Liver (tissue), 3 donors: ENCODE measurements at regions not wholly inside any gene's neighbourhood (a gene's known extent, or its start where the extent isn't known, plus 50 kb on each side); places are given as distances from the start of the nearest gene placed in this dataset.

Source experiments
- RXRA ChIP-seq, 2 donors: IDR thresholded peaks; 2 replicates each; pipeline ENCODE4 v1.6.1; 2017 to 2018; ENCODE audit warnings: antibody characterized with exemption in 2 of 2, mild to moderate bottlenecking in 1 of 2
- YY1 ChIP-seq: IDR thresholded peaks from 2 replicates; pipeline ENCODE4 v1.6.1; 2016; ENCODE audit warnings: antibody characterized with exemption, mild to moderate bottlenecking
- TF ChIP-seq, protein P1 (sequence below): fragments of 150-350 bp; IDR thresholded peaks from 2 replicates; pipeline ENCODE4 v1.5.1; 2017; ENCODE audit warnings: improper control_type of control experiment, low read depth, low read length; ENCODE audit not compliant: missing input control
- TF ChIP-seq, protein P2 (sequence below): IDR thresholded peaks from 2 replicates; pipeline ENCODE4 v1.6.1; 2016; ENCODE audit warnings: antibody characterized with exemption
- donor health status: healthy.
- donor health status: healthy.

DNA sequence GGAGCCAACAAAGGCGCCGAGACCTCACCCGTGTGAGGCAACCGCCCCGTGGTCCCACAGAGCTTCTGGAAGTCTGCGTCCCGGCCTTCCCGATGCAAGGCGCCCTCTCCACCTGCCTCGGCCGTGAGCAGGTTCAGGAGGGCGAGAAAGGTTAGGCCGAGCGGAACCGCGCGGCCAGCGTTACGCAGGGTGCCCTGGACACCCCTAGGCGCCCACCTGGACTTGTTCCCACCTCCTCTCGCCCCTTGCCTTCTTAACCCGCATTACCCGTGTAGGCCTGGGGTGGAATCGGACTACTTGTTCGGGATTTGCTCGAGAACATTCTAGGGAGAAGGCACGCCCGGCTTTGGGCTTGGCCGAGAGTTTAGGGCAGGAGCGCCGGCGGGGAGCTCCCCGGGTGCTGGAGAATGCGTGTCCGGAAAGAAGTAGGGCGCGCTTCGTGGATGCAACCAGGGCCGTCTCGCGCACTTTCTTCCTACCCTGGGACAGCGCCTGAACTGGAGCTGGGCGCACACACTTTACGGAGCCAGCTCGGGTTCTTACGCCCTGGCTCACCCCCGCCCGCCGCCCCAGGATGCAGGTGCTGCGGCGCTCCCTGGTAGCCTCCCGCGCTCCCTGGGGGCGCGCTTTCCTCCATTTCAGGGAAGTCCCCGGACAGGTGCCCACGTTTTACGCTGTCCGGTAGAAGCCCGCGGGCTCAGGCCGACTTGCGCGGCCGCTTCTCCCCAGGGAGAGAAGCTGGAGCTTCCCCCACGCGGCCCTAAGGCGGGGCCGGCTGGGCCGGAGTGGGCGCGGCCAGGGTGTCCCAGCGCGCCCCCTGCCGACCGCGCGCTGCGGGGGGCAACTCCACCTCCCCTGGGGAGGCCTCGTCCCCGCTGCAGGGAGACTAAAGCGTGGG is 74.5 kb downstream of the INSIG1 start:
- TF ChIP-seq, protein P1, sequence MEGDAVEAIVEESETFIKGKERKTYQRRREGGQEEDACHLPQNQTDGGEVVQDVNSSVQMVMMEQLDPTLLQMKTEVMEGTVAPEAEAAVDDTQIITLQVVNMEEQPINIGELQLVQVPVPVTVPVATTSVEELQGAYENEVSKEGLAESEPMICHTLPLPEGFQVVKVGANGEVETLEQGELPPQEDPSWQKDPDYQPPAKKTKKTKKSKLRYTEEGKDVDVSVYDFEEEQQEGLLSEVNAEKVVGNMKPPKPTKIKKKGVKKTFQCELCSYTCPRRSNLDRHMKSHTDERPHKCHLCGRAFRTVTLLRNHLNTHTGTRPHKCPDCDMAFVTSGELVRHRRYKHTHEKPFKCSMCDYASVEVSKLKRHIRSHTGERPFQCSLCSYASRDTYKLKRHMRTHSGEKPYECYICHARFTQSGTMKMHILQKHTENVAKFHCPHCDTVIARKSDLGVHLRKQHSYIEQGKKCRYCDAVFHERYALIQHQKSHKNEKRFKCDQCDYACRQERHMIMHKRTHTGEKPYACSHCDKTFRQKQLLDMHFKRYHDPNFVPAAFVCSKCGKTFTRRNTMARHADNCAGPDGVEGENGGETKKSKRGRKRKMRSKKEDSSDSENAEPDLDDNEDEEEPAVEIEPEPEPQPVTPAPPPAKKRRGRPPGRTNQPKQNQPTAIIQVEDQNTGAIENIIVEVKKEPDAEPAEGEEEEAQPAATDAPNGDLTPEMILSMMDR: peak; percentile 37
- TF ChIP-seq YY1 (no peak), RXRA (IDR thresholded peaks at IDR 0.05) (no peak)
- TF ChIP-seq, protein P2, sequence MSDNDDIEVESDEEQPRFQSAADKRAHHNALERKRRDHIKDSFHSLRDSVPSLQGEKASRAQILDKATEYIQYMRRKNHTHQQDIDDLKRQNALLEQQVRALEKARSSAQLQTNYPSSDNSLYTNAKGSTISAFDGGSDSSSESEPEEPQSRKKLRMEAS: no peak
